GM18861 (cell line): ENCODE measurements at regions not wholly inside any gene's neighbourhood (a gene's known extent, or its start where the extent isn't known, plus 50 kb on each side); places are given as distances from the start of the nearest gene placed in this dataset.

Experiments
- ATAC-seq: cut with Tn5 transposase; IDR thresholded peaks from one replicate; pipeline ENCODE4 v1.9.1; 2021; ENCODE audit not compliant: unreplicated experiment

- ATAC-seq: no peak
Measured at GRCh38 chr18:78571063-78571785, 408.4 kb upstream of the SALL3 start.

GRCh38 chr18:78571831-78572347 is 407.7 kb upstream of the SALL3 start:
- ATAC-seq: no peak

DNA sequence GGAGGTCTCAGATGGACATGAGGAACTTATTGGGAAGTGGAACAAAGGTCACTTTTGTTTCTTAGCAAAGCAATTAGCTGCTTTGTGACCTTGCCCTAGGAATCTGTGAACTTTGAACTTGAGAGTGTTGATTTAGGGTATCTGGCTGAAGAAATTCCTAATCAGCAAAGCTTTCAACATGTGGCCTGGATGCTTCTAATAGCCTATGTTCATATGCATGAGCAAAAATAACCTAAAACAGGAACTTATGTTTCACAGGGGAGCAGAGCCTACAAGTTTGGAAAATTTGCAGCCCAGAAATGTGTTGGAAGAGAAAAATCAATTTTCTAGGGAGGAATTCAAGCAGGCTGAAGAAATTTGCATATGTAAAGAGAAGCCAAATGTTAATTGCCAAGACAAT is 405.8 kb upstream of the SALL3 start:
- no peak for ATAC-seq

GRCh38 chr18:78576967-78577366 is 402.7 kb upstream of the SALL3 start:
- no peak for ATAC-seq

DNA sequence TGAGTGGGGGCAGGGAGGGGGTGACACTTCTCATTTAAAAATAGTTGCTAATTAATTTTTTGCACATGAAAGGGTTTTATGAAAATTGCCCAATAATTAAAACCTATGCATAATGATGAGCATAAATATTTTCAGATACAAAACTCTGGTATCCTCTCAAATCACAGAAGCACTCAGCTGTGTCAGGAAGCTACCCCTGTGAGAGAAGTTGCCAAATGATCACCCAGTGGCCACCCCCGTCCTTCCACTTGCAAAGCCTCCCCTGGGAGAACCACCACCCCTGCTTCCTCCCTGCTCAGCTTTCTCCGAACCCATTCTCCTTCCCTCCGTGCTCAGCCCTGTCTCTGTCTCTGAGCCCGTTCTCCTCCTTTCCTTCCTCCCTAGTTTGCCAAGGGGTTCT is 400.2 kb upstream of the SALL3 start:
- no peak for ATAC-seq

DNA sequence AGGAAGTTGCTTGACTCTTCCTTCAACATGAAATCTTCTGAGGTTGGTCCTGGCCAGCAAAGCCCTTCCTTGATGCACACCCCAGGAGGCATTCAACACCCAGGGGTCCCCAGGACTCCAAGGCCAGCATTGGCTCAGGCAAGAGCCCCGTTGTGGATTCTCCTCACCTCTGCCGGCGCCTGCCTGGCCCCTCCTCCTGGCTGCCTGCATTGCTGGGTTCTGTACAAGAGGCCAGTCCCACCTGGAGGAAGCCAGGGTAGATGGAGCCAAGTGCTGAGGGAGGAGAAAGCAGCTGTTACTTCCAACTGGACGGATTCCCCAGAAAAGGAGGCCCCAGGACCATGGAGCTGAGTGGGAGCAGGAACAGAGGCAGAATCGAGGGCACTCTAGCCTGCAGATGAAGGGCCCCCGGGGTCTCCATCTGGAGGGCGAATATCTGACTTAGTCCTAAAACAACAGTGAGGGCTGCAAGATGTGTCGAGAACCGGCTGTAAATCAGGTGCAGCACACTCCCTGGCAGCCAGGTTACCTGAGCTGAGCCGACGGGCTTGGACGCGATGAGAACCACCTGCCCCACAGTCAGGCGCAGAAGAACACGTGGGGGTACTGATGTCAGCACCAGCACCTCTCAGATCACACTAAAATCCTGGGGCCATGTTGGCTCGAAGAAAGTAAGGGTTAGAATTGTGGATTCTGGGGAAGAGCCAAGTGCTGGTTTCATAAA is 399.6 kb upstream of the SALL3 start:
- ATAC-seq: no peak

DNA sequence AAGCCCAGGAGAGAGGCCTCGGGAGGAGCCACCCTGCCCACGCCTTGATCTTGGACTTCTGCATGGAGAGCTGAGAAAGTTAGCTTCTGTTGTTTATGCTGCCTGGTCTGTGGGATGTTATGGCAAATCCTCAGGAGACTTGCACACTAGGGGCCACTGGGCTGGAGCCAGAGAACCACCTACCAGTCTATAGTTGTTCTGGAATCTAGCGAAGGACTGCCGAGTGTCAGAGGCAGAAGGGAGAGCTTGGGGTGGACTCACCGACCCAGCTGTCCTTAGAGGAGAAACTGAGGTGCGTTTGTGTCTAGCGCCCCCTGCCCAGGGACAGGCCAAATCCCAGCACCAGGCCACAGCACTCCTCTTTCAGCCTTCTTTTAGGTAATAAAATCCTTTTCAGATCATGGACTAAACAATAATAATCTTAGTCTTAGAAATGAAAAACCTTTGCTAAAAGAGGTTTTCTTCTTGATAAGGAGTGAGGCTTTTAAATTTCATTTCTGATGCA is 398.7 kb upstream of the SALL3 start:
- no peak for ATAC-seq

DNA sequence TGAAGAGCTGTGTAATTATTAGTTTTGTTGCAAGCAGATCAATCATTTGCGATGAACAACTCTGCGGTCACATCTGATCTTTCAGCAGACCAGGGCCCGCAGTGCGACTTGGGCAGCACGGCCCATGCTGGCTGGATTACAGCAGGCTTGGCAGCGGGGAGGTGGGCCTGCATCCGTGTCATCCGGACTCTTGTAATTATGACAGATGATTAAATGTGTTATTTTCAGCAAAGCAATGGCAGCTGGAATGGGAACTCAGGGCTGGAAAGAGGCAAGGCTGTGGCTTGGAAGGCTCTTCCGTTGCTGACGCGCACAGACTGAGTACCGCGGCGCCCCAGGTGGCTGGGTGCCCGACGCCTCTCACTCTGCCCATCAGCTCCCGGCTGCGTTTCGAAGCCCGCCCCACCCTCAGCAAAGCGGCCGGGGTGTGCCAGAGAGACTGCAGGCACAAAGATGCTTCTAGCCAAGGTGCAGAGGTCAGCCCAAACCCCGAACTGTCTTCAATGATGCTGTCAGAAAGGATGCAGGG is 397.4 kb upstream of the SALL3 start:
- ATAC-seq: no peak

- ATAC-seq: no peak
Measured at GRCh38 chr18:78582898-78583738, 396.5 kb upstream of the SALL3 start.

DNA sequence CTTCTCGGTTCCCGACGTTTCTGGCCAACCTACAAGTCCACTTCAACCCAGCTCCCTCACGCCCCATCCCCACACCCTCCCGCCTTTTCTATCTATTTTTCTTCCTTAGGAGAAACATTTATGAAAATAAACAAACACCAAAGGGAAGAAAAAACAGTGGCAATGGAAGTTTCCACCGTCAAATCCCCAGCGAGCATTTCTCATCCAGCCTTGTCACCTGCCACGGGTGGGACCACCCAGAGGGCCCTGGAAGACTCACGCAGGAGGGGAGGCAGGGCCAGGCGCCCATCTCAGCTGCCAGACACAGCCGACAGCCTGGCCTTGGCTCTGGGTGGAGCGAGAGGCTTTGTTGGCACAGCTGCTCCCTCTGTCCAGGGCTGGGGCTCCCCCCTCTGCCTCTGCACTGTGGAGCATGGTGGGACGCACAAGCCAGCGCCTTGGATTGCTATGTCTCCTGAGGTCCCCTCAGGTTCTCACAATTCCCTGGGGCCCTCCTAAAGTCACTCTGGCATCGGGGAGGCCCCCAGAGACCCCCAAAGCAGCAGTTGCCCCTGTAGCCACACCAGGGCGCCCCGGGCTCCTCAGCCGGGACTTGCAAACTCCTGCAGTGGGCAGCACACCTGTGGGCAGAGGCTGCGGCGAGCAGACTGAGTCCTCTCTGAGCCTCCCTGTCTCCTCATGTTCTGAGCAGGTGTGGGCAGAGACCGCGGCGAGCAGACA is 395.7 kb upstream of the SALL3 start:
- ATAC-seq: no peak

DNA sequence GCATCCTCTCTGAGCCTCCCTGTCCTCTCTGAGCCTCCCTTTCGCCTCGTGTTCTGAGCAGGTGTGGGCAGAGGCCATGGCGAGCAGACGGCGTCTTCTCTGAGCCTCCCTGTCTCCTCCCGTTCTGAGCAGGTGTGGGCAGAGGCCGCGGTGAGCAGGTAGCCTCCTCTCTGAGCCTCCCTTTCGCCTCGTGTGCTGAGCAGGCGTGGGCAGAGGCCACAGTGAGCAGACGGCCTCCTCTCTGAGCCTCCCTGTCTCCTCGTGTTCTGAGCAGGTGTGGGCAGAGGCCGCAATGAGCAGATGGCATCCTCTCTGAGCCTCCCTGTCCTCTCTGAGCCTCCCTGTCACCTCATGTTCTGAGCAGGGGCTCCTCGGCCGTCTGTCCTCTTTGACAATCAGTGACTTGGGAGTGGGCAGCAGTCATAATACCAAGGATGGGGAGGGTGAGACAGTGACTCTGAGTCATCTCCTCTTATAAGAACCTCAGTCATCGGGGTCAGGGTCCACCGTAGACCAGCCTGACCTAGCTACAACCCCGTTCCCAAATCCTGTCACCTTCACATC is 395.1 kb upstream of the SALL3 start:
- no peak for ATAC-seq

DNA sequence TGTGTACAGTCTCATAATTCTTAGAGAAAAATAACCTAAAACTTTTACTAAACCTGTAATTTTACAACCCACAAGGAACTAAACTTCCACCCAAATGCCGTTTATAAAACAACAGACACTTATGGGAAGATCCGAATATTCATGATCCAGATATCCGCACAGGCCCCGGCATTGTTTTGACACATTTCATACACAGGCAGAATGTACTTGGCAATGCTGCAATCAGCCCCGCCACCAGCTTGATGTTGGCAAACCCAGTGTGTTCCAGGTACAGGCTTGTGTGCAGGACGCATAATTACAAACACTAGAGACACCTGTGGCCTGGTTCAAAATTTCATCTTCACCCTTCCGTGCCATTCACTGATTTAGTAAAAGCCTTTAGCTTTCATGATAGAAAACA is 393.0 kb upstream of the SALL3 start:
- no peak for ATAC-seq

DNA sequence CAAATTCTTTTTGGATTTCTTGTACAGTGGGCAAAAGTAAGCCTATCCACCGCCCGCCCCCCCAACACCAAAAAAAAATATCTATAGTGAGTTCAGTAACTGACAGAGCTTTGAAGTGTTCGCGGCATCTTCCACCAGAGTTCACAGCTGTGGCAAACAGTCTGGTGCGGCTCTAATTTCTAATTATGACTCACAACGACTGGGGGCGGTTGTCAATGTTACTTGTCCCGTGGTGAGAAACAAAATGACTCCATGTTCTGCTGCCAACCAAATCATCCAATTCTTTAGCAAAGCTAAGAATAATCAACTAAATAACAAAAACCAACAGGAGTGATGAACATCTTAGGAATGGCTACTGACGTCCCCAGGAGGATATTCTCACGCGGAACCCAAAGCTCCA is 392.5 kb upstream of the SALL3 start:
- no peak for ATAC-seq

GRCh38 chr18:78587626-78588600 is 391.7 kb upstream of the SALL3 start:
- ATAC-seq: no peak

- ATAC-seq: no peak
Measured at GRCh38 chr18:78589916-78590437, 389.6 kb upstream of the SALL3 start.

GRCh38 chr18:78595453-78595852 is 384.2 kb upstream of the SALL3 start:
- ATAC-seq: no peak

DNA sequence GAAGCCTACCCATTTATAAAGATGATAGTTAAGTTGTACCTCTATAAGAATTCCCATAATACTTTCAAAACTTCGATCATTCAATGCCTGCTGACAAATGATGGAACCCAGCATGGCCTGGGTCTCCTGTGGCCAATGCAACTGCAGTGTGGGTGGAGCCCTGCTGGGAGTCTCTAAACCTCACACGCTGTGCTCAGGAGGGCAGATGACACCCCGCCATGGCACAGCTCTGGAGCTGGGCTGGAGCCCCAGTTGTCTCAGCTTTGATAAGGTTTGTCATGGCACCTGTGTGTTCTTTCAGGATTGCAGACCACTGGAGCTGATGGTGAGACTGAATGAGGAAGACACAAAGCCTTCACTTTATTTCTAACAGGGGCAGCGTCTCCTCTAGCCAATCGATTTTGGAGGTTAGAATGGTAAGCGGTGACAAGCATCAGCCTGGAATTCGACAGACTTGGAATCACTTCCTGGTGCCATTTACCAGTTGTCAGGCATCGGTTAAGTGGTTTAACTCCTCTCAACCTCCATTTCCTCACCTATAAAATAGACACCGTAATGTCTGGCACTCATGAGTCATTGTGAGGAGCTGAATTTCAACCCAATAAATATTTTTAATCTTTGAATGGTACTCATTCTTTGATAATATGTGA is 383.6 kb upstream of the SALL3 start:
- ATAC-seq: no peak

GRCh38 chr18:78596794-78597345 is 382.7 kb upstream of the SALL3 start:
- ATAC-seq: no peak
